ENCODE measurements at regions not wholly inside any gene's neighbourhood (a gene's known extent, or its start where the extent isn't known, plus 50 kb on each side); places are given as distances from the start of the nearest gene placed in this dataset.

- no peak for DNase-seq (ENCODE audit: low read depth)
Measured at GRCh38 chr5:27619982-27620381, 581.6 kb upstream of the CDH9 start.

- DNase-seq (ENCODE audit: low read depth): peak; percentile 28
Measured at GRCh38 chr5:27612161-27612560, 573.8 kb upstream of the CDH9 start.

DNA sequence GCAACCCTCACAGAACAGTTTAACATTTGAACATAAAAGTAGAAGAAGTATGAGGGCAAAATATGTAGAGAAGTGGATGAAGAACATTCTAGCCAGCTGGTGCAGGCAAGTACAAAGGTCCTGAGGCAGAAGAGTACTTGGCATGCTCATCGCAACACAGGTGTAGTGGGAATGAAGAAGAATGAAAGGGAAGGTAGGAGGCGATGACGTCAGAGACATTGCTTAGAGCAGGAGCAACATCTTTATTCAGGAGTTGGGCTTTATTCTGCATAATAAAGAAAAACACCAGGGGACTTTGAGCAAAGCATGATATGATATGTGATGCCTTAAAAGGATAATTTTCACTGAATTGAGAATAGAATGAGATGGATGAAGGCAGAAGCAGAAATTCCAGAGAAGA, 570.6 kb upstream of the CDH9 start:
- DNase-seq (ENCODE audit: low read depth): no peak

GRCh38 chr5:27598576-27598975, 560.2 kb upstream of the CDH9 start:
- DNase-seq (ENCODE audit: low read depth): peak; percentile 10

DNA sequence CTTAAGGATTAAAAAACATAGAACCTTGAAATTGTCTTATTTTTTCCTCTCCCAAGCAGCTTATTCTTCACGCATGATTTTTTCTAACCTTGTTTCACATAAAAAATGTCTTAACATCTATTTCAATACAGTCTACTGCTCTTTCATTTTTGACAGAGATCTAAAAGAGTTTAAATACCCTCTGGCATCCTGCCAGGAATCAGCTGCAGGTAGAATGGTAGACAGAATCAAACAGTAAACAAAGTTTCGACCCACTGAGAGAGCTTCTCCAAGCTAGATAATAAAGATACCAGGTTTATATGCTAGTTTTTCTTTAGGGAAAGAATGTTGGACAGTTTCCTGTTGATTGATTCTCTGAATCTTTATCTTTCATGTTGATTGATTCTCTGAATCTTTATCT, 555.8 kb upstream of the CDH9 start:
- DNase-seq (ENCODE audit: low read depth): no peak

DNA sequence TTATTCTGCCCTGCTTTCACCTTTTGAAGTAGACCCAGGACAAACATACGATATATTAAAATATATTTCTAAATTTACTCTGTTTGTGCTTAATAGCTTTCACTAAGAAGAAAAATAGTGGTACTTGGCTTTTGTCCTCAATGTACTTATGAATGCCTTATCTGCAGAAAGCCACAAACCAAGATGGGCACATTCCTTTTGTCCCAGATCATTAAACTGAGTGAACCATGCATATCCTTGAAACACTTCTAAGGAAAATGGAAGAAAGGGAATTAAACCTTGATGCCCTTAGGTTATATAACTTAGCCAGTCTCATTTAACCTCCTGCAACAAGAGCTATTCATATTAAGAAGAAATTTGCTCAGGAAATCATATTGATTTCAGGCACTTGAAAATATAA, 553.8 kb upstream of the CDH9 start:
- no peak for DNase-seq (ENCODE audit: low read depth)

GRCh38 chr5:27590503-27590902, 552.1 kb upstream of the CDH9 start:
- no peak for DNase-seq (ENCODE audit: low read depth)

DNA sequence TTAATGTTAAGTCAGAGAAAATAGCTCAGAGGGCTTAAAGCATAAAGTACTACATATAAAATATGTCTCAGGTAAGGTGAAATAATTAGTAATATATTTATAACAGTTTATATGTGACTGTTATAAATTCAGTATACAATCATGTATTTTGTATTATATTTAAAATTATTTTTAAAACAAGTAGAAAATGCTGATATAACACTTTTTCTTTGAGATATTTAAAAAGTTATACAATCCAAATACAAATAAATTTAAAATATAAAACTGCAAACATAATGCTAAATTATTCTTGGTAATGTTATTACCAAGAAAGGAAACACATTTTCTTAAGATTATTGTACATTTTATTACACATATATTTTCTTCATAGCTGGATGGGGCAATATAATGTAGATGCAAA, 539.9 kb upstream of the CDH9 start:
- no peak for DNase-seq (ENCODE audit: low read depth)

DNA sequence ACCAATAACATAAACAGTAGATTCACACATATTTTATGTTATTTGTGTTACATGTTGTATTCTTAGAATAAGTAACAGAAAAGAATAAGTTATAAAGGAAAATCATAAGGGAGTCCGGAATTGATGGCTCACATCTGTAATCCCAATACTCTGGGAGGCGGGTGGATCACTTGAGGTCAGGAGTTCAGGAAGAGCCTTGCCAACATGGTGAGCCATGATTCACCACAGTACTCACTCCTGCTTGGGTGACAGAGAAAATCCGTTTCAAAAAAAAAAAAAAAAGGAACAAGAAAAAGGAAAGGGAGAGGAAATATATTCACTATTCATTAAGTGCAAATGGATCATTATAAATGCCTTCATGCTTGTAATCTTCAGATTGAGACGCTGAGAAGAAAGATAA, 533.3 kb upstream of the CDH9 start:
- peak; percentile 41 for DNase-seq (ENCODE audit: low read depth)

GRCh38 chr5:27568811-27569210, 530.4 kb upstream of the CDH9 start:
- peak; percentile 63 for DNase-seq (ENCODE audit: low read depth)

DNA sequence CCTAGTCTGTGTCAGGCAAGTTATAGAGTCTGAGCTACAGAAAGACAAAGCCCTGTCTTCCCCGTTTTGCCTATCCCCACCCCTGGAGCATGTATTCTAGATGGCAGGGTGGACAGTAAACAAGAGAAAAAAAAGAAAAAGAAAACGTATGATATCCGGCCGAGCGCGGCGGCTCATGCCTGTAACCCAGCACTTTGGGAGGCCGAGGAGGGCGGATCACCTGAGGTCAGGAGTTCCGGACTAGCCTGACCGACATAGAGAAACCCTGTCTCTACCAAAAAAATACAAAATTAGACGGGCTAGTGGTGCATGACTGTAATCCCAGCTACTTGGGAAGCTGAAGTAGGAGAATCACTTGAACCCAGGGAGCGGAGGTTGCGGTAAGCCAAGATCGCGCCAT, 523.0 kb upstream of the CDH9 start:
- DNase-seq (ENCODE audit: low read depth): no peak

- DNase-seq (ENCODE audit: low read depth): no peak
Measured at GRCh38 chr5:27548484-27548883, 510.1 kb upstream of the CDH9 start.

GRCh38 chr5:27535031-27535557, 496.7 kb upstream of the CDH9 start:
- DNase-seq (ENCODE audit: low read depth): no peak

DNA sequence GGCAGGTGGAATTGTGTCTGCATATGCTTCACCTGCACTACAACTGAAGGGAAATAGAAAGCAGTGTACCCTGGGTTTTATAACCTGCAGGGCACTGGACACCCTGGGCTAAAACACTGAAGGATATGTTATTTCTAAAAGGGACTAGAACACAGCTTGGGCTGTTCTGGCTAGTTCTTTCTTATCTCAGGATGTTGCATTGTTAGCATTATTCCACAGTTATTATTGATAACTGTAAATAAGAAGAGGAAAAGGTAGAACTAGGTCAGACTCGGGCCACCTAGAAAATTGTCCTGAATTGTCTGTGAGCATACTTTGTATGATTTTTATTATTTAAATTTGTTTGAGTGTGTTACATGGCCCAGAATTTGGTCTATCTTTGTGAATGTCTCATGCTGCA, 493.9 kb upstream of the CDH9 start:
- DNase-seq (ENCODE audit: low read depth): no peak

GRCh38 chr5:27524515-27524914, 486.1 kb upstream of the CDH9 start:
- DNase-seq (ENCODE audit: low read depth): no peak

- DNase-seq (ENCODE audit: low read depth): no peak
Measured at GRCh38 chr5:27523629-27524028, 485.2 kb upstream of the CDH9 start.

GRCh38 chr5:27516437-27516836, 478.1 kb upstream of the CDH9 start:
- no peak for DNase-seq (ENCODE audit: low read depth)

DNA sequence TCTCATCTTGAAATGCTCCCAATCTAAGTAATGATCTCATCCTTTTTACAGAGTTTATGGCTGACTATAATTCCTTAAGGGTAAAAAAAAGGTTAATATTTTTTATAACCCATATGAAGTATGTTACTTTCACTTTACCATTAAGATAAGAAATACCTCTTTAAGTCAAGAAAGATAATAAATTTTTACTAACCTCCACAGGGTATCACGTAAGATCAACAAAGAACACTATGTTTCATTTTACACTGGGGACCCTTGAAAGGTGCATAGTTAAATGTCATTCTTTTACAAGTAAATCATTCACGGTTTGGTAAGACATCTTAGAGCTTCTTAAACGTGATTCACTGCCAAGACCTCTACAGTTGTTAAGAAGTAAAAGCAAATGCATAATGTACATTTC, 472.7 kb upstream of the CDH9 start:
- DNase-seq (ENCODE audit: low read depth): no peak

- DNase-seq (ENCODE audit: low read depth): no peak
Measured at GRCh38 chr5:27503813-27504212, 465.4 kb upstream of the CDH9 start.

GRCh38 chr5:27502236-27502635, 463.9 kb upstream of the CDH9 start:
- no peak for DNase-seq (ENCODE audit: low read depth)

GRCh38 chr5:27497491-27497890, 459.1 kb upstream of the CDH9 start:
- no peak for DNase-seq (ENCODE audit: low read depth)

DNA sequence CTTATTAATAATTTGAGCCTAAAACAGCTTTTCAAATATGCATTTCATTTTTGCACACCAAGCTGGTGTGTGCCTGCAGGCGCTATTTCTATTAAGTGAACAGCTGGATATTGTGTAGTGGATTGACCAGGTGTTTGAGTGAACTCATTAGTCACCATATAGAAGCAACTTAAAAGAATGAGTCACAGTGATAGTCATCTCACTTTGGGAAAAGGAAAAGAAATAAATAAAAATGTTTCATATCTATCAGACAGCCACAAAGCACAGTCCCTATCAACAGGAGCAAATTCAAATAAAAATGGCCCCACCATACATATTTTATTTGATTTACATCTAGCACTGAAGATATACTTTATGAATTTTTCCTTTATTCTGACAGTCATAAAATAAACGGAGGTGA, 456.5 kb upstream of the CDH9 start:
- peak; percentile 46 for DNase-seq (ENCODE audit: low read depth)

- no peak for DNase-seq (ENCODE audit: low read depth)
Measured at GRCh38 chr5:27491746-27492439, 453.5 kb upstream of the CDH9 start.

GRCh38 chr5:27491047-27491446, 452.7 kb upstream of the CDH9 start:
- no peak for DNase-seq (ENCODE audit: low read depth)
